ENCODE measurements at regions not wholly inside any gene's neighbourhood (a gene's known extent, or its start where the extent isn't known, plus 50 kb on each side); places are given as distances from the start of the nearest gene placed in this dataset.

DNA sequence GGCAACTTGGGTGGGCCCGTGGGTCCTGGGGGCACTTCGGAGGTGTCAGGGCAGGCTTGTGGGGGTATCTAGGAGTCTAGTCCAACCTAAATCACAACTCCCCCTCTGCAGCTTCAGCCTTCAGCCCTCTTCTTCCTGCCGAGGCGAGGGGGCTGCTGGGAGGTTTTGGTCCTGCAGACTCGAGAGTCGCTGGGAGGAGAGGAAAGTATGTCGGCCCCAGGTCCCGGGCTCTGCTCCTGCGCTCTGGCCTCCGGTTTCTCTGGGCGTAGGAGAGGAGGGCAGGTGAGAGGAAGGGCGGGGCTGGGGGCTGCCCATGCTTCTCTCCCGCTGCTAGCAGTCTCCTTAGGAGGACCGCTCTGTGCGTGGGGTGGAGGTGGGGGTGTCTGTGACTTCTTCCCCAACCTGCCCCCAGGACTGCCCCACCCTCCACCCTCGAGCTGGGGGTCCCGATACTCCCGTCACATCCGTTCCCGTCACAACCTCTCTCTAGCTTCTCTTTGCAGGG, 139.8 kb upstream of the COL5A1 start:
- peak in 1 of 10 donors; percentile 9 for DNase-seq
- intact Hi-C loops (cut with DNase I): no loop called here

DNA sequence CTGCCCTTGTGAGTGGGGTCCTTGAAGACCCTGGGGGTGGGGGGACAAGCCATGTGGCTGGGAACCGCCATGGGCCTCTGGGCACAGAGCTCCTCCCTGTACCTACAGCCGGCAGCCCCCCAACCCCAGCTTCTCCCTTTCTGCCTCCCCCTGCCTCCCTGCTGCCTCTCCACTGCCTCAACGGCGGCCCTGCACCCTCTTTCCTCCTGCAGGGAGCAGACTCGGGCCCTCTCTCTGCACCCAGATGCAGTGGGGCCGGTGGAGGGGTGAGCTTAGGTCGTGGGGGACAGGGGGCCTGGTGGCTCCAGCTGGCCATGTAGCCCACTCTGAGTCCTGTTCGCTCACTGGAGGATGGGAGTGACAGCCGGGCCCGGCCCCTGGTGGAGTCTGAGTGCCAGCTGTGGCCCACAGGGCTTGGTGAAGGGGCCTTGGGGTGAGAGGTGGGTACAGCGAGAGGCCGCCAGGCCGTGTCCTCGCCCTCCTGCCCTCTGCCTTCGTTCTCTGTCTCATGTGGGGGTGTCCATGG, 139.3 kb upstream of the COL5A1 start:
- peak in 1 of 10 donors; percentile 13 for DNase-seq

DNA sequence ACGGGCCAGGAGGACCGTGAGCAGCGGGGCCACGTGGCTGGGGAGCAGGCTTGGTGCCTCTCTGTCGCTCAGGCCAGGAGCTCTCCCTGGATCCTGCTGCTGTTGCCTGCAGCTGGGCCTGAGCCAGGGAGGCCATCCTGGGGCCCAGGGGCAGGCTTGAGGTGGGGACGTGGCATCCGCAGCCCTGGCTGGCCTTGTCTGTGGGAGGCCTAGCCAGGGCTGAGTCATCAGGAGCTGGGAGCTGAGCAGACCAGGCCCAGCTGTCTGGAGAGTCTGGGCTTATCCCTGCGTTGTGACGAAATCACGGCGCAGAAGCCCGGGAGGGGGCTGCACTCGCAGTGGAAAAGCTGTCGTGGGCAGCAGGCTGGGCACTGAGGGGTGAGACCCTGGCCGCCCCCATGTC, 138.8 kb upstream of the COL5A1 start:
- peak in 2 of 10 donors; percentile 11 to 25 for DNase-seq
- intact Hi-C loops (cut with DNase I): no loop called here

More for the DNA sequence above, 139.3 kb upstream of the COL5A1 start:
- intact Hi-C loops (cut with DNase I): no loop called here

DNA sequence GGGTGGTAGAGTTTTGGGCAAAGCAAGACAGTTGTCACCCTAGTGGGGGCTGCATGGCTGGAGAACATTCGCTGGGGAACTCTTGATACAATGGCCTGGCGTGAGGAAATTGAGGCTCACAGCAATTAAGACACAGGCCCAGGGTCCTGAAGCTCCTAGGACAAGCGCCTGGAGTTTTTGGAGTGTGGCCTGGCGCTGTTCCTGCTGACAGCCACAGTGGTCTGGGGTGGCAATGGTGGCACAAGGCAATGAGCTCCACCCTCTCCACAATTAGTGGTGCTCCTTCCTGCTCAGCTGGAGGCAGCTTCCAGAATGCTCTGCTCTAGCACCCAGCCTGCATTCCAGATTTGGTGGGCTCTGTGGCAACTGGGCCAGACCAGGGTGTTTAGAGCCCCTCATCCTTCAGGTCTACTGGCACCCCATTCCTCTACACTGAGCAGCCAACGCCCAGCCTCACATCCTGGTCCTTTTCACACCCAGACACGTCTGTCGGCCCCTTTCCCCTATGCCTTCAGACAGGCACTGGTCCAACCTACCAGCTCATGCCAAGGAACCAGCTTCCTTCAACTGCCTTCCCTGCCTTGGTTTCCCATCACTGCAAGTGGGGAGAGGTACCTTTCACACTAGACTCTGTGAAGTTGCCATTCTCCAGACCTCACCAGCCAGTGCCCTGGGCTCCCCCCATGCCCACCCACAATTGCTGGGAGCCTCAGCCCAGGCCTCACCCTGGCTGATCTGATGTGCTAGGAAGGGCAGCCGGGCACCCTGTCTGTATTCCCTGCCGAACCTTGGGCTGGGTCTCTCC, 138.1 kb upstream of the COL5A1 start:
- DNase-seq: peak in 1 of 10 donors; percentile 8
- intact Hi-C loops (cut with DNase I): no loop called here

DNA sequence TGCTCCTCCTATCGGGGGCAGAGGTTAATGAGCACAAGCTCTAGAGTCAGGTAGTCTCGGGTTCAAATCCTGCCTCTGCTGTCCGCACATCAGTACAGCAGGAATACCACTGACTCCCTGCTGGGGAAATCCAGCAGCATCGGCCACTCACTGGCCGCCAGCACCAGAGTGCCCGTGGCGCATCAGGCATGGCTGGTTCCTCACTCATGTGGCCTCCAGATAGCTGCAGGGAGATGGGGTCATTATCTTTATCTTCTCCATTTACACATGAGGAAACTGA, 137.6 kb upstream of the COL5A1 start:
- intact Hi-C loops (cut with DNase I): no loop called here
- DNase-seq: peak in 1 of 10 donors; percentile 66

DNA sequence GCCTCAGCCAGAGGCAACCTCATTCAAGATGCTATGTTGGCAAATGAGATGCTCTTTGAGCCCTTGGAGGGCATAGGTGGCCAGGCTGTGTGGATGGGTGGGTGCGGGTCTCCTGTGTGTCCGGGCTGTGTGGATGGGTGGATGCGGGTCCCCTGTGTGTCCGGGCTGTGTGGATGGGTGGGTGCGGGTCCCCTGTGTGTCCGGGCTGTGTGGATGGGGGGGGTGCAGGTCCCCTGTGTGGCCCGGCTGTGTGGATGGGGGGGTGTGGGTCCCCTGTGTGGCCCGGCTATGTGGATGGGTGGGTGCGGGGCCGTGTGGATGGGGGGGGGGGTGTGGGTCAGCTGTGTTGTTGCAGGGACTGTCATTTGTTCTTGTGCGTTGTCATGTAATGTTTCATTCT, 136.6 kb upstream of the COL5A1 start:
- no peak for DNase-seq
- intact Hi-C loops (cut with DNase I): no loop called here

DNA sequence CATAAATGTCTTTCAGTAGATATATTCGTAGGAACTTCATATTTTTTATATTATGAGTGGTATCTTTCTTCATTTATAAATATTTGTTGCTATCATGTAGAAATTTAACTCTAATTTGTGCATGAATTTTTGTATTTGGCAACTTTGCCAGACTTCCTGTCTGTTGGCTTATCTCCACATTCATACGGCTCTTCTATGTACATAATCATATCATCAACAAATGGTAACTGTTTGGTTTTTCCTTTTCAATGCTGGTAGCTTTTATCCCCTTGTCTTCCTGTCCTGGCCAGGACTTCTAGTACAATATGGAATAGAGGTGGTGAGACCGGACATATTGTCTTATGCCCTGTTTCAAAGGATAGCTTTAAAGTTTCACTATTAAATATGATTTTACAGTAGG, 132.3 kb upstream of the COL5A1 start:
- no peak for DNase-seq
- intact Hi-C loops (cut with DNase I): no loop called here

DNA sequence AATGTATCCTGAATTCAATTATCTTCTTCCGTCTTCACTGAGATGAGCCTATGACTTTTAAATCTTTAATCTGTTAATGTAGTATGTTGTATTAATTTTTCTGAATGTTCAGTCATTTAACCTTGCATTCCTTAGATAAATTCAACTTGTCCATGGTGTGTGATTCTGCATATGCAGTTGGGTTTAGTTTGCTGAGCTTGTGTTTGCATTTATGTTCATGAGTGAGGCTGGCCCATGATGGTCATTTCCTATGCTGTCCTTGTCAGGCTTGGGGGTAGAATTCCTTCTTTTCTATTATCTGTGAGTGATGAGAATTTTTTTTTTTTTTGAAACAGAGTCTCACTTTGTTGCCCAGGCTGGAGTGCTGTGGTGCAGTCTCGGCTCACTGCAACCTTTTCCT, 131.8 kb upstream of the COL5A1 start:
- DNase-seq: no peak
- intact Hi-C loops (cut with DNase I): no loop called here

DNA sequence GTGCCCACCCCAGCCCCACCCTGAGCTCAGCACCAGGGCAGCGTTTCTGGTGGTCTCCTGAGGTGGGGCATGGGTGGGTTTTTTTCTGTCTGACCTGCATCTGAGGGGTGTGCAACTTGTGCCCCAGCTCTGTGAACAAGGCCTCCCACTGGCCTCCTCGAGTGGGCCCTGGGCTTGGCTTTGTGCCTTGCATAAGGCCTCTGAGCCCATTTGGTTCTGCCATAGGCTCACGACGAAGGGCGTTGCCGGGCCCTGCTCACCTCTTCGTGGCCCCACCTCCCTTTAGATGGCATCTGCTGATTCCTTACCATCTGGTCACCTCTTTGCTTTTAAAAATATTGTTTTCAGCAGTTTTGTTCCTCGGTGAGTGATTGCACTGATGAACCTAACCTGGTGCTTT, 127.1 kb upstream of the COL5A1 start:
- peak in 1 of 10 donors; percentile 52 for DNase-seq
- intact Hi-C loops (cut with DNase I): no loop called here

DNA sequence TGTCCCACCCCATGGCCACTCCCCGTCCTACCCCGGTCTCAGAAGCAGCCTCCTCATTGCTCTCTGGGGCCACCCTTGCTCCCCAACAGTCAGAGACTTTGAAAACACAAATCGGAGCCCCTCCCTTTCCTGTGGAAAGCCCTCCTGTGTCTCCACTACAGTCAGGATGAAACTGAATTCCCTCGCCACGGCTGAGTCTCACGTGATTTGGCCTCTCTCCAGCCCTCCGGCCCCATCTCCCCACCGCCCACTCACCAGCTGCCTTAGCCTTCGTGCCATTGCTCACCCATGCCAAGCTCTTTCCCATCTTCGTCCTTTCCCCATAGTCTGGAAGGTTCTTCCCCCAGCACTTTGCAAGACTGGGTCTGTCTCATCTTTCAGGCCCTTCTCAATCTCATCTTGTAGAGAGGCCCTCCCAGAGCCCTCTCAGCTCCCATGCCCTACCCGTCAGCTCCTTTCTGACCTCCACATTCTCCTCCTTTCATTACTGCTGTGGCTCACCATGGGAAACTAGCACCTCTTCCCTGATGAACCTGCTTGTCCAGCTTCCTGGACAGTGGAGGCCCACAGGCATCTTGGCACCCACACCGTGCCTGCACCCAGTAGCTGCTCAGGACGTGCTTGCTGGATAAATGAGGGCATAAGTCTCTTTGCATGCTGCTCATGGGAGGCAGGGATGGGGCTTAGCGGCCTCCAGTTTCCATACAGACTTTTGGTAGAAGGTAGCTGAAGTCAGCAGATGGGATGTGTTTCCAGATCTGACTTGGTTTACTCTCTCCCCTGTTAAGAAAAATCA, 126.4 kb upstream of the COL5A1 start:
- intact Hi-C loops (cut with DNase I): no loop called here
- peak in 1 of 10 donors; percentile 51 for DNase-seq

DNA sequence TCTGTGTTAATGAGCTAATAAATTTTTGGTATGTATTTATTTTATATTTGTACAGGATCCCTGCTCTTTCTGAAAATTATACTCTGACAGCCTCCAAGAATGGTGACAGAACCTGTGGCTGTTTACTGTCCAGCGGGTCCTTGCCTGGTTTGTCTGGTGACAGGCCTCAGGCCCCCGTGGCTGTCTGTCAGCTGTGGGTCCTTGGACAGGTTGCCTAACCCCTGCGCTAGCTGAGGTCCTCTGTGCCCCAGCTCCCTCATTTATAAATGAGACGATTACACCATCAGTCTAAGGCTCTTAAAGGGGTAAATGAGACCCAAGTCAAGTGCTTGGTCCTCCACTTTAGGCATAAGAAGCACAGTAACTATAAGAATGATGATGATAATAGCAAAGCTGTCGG, 125.1 kb upstream of the COL5A1 start:
- no peak for DNase-seq
- intact Hi-C loops (cut with DNase I): no loop called here

DNA sequence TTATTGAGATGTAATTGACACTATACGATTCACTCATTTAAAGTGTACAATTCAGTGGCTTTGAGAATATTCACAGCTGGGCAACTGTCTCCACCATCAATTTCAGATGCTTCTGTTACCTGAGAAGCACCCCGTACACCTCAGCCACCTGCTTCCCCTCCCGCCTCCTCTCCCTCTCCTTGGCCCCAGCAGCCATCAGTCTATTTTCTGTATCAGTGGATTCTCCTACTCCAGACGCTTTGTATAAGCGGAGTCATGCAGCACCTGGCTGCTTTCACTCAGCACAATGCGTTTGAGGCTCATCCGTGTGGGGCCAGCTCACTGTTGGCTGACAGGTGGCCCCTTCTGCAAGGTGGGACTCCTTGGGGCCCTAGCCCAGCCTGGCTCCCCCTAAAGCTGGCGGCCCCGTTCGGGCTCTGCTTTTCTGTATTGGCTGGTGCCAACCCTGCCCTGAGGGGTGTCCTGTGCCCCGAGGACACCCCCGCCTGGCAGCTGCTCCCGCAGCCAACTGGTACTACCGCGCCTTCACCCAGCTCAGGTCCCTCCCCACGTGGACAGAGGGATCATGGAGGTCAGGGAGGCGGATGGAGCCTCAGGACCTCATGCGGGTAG, 124.4 kb upstream of the COL5A1 start:
- intact Hi-C loops (cut with DNase I): no loop called here
- peak in 3 of 10 donors; percentile 5 to 72 (median 72) for DNase-seq

DNA sequence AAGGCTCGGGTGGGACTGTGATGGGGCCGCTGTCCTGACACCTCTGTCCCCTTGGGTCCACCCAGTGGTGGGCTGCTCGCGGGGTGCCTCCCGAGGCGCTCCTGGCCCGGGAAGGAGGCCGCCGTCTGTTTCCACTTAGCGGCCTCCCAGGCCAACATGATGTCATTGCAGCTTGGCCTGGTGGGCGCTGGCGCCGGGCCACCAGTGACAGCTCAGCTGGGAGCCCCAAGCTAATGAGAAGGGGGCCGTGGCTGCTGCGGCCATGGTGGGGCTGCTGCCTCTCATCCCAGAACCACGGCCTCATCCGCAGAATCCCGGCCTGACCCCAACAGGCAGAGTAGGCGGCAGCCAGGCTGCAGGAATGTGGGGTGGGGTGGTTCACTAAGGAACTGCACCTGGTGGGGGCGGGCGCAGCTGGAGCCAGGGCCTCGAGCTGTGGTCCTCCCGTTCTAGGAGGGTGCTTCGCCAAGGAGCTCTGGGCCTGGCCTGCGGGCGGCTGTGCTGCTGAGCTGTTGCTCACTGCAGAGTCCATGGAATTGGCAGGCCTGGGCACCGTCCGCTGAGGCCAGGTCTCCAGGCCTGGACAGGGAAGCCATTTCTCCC, 123.5 kb upstream of the COL5A1 start:
- intact Hi-C loops (cut with DNase I): no loop called here
- peak in 1 of 10 donors; percentile 9 for DNase-seq

DNA sequence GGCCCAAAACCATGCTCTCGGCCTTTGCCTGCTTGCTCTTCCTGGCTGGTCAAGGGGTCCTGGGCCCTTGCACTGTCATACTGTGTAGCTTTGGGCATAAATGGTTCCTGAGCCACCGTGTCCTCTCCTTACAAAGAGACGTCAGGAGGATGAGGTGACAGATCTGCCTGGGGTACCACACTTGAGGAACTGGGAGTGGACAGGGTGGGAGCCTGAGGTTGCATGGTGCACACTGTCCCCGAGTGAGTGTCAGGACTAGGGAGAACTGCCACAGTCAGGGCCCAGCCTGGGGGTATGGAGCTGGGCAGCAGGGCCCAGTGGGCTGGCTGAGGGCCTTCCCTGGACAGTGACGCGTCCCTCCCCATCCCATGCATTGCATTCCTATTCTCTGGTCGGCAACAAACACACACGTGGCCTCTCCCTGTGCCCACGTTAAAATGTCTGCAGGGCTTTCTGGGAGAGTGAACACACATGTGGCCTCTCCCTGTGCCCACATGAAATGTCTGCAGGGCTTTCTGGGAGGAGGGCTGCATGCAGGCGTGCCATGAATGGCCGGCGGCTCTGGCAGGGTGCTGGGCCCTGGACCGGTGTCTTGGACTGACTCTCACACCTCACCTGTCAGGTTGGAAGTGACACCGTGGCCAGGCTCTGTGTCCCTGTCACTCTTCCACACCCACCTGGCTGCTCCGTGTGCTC, 122.1 kb upstream of the COL5A1 start:
- DNase-seq: peak in 1 of 10 donors; percentile 81
- intact Hi-C loops (cut with DNase I): no loop called here

DNA sequence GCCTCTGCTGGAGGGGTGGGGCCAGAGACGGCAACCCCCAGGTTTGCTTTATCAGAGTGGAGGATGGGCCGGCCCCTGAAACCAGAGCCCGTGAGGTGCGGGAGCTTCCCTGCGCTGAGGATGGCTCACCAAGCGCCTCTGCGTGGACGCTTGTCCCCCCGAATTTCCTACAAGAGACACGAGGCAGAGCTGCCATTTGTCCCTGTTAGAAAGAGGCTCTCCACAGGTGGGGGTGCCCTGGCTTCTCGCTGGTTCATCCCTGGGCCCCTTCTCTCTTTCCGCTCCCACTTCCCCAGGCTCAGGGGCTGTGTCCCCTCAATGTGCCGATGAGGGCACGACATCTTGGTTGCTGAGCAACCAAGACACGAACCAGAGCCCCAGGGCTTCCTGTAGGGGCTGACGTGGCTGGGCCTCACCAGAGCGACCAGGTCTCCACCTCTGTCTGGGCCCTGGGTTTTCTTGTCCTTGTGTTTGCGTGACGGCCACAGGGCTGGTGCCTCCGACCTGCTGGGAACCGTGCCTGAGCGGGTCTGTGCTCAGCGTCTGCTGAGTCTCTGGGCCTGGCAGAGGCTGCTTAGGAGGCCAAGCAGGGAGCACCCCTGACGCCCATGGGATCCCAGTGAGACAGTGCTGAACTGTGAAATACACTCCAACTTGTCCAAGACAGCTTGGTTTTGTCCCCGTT, 119.6 kb upstream of the COL5A1 start:
- intact Hi-C loops (cut with DNase I): no loop called here
- DNase-seq: peak in 3 of 10 donors; percentile 1 to 73 (median 59)

DNA sequence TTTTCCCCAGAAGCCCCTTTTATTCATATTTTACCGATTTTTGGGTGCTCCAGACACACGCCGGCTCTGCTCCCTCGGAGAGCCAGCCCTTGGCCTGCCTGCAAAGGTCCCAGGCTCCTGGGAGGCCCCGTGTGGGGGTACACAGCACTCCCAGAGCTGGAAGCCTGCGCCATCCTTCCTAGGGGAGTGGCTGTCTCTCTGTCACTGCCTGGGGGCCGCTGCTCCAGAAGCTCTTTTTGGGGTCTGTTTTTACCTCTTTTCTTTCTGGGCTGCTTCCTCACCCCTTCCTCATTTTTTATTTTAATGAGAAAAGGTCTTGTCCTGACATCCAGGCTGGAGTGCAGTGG, 119.1 kb upstream of the COL5A1 start:
- intact Hi-C loops (cut with DNase I): no loop called here
- DNase-seq: peak in 3 of 10 donors; percentile 6 to 53 (median 49)

DNA sequence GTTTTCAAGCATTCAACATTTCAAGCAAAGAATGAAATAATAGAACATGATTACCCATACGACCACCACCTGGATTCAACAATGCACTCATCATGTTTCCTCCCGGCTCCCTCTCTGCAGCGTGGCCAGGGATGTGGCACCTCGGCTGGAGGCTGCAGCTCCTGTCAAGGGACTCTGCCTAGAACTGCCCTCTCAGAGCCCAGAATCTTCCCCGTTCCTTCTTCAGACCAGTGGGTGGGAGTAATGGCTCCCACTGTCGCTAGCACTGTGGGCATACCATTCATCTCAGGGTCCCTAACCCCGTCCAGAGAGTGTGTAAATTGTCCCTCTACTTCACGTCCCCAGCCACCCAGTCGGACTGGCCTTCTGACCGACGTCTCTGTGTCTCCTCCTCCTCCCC, 118.6 kb upstream of the COL5A1 start:
- intact Hi-C loops (cut with DNase I): no loop called here
- no peak for DNase-seq

DNA sequence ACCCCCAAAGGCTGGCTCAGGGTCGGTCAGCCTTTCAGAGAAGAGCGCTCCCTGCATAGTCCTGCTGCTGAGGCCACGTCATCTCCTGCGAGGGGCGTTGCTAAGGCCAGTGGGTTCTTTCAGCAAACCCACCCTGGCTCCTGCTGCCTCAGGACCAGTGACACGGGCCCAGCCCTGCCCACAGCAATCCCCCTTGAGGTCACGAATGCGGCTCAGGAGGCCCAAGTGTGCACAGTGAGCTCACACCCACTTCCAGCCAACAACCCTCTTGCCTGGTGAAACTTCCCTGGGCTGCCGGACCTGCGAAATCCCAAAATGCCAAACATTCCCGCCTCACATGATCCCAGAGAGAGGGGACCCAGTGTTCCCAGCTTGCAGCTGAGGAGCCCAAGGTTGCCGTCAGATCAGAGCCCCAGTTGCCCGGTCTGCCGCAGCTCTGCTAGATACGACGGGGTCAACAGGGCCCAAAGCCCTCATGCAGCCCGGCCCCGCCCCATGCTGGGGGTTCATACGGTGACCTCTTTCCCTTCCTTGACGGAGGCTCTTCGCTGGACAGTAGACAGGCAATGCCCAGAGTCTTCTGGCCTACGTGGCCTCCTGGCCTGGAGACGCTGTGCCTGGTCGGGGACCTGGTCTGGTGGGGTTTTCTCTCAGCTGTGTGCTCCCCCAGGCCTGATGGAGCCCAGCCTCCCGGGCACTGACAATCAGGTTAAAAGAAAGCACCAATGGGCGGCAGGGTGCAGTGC, 116.4 kb upstream of the COL5A1 start:
- DNase-seq: peak in 4 of 10 donors; percentile 5 to 78 (median 50)
- intact Hi-C loops (cut with DNase I): no loop called here

Data from posterior cingulate gyrus (tissue), 11 donors.